Sigmoid colon (tissue), 4 donors: ENCODE measurements at regions not wholly inside any gene's neighbourhood (a gene's known extent, or its start where the extent isn't known, plus 50 kb on each side); places are given as distances from the start of the nearest gene placed in this dataset.

Source experiments
- CTCF ChIP-seq, 4 experiments: fragments of 450-650 bp in 3 of 4; fragments of 200-600 bp in 1 of 4; IDR thresholded peaks; one replicate each; pipeline ENCODE4 v1.5.1; 2016 to 2019; ENCODE audit warnings: antibody characterized with exemption in 4 of 4, mild to moderate bottlenecking in 3 of 4, moderate library complexity in 2 of 4
- POLR2AphosphoS5 ChIP-seq, 4 donors: sonication (generic); formaldehyde crosslinking; IDR thresholded peaks; one replicate each; pipeline ENCODE4 v1.6.1; 2017; ENCODE audit warnings: antibody characterized with exemption in 4 of 4

DNA sequence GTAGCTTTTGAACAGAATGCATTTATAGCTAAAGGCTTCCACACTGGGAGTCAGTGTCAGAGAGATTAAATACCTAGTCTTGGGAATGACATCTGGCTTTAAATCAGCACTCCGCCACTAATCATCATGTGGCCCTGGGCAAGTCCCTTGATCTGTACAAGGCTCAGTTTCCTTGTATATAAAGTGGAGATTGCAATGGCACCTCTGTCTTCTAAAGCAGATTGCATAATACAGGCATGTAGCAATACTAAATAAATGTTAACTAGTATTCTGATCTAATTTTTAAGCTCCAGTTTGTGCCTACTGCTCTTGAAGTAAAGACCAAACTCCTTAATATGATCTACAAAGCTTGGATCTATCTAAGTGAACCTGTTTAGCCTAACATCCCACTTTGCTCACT, 249.4 kb downstream of the PLPP3 start:
- TF ChIP-seq POLR2AphosphoS5 (IDR thresholded peaks at IDR 0.05) (no peak), CTCF (IDR thresholded peaks at IDR 0.05) (no peak)
